Right lobe of liver (tissue), 4 donors: ENCODE measurements at regions not wholly inside any gene's neighbourhood (a gene's known extent, or its start where the extent isn't known, plus 50 kb on each side); places are given as distances from the start of the nearest gene placed in this dataset.

ENCODE experiments used
- CTCF ChIP-seq, 4 donors: fragments of 200-600 bp in 3 of 4; fragments of 450-650 bp in 1 of 4; IDR thresholded peaks; one replicate each; pipeline versions ENCODE4 v1.5.1 to v1.8.0; 2016 to 2022; ENCODE audit warnings: antibody characterized with exemption in 4 of 4, mild to moderate bottlenecking in 2 of 4
- POLR2A ChIP-seq: fragments of 450-650 bp; IDR thresholded peaks from one replicate; pipeline ENCODE4 v1.6.1; 2017; ENCODE audit warnings: antibody characterized with exemption, mild to moderate bottlenecking
- donor health status: DM: no; HTN: no; CAD: no.
- donor health status: DM: no; HTN: no; CAD: no.
- donor health status: DM: no; HTN: yes; CAD: no.

GRCh38 chr11:112563808-112564207 lies 303.1 kb upstream of the PLET1 start:
- TF ChIP-seq CTCF (IDR thresholded peaks at IDR 0.05) (no peak), POLR2A (no peak)
